AG09319 (cell line): ENCODE measurements at regions not wholly inside any gene's neighbourhood (a gene's known extent, or its start where the extent isn't known, plus 50 kb on each side); places are given as distances from the start of the nearest gene placed in this dataset.
"Not testable (repeated sequence)": the region's sequence is repeated elsewhere in the genome, so short reads cannot be mapped to it uniquely, and the experiment has no call there.

ENCODE experiments used
- DNase-seq: peaks from one replicate; pipeline ENCODE4 v3.0.0-alpha.2; 2010; ENCODE audit warnings: low read depth; ENCODE audit errors: extremely low read depth
- CTCF ChIP-seq: IDR thresholded peaks from 2 replicates; pipeline ENCODE4 v1.5.1; 2011; ENCODE audit warnings: low read depth, mild to moderate bottlenecking, inconsistent platforms, low read length, moderate library complexity

GRCh38 chr7:79636849-79637248 is 183.4 kb upstream of the MAGI2 start:
- DNase-seq: no peak
- TF ChIP-seq CTCF: no peak

- not testable (repeated sequence) for DNase-seq
These were observed 172.5 kb upstream of the MAGI2 start for GRCh38 chr7:79625921-79626320.

- DNase-seq: no peak
- no peak for TF ChIP-seq CTCF
These were observed 170.9 kb upstream of the MAGI2 start for GRCh38 chr7:79624336-79624735.

GRCh38 chr7:79622781-79623180 is 169.3 kb upstream of the MAGI2 start:
- no peak for DNase-seq
- no peak for TF ChIP-seq CTCF

GRCh38 chr7:79620291-79620690 is 166.8 kb upstream of the MAGI2 start:
- no peak for DNase-seq
- no peak for TF ChIP-seq CTCF

- TF ChIP-seq CTCF: no peak
- DNase-seq: no peak
These were observed 165.7 kb upstream of the MAGI2 start for GRCh38 chr7:79619216-79619615.

- TF ChIP-seq CTCF: no peak
- no peak for DNase-seq
These were observed 162.6 kb upstream of the MAGI2 start for GRCh38 chr7:79615871-79616640.

- no peak for TF ChIP-seq CTCF
- no peak for DNase-seq
These were observed 162.0 kb upstream of the MAGI2 start for GRCh38 chr7:79615466-79615865.
